IMR-90 (cell line): ENCODE measurements at regions not wholly inside any gene's neighbourhood (a gene's known extent, or its start where the extent isn't known, plus 50 kb on each side); places are given as distances from the start of the nearest gene placed in this dataset.

Source experiments
- ATAC-seq: fragments of 200-7000 bp; cut with Tn5 transposase; 2 replicates; pipeline ENCODE4 v1.9.1; 2020; ENCODE audit warnings: low read depth, mild to moderate bottlenecking, moderate library complexity
- BruUV-seq: library from RNA; stranded (reverse); fragments of 400-500 nt; replicated peaks from 2 replicates; lab custom pipeline; 2021; lab: Mats Ljungman, UMichigan
- CTCF ChIA-PET: fragments of 300-600 bp; formaldehyde crosslinking; extraction: SDS; loops from one replicate; lab custom pipeline; 2021; ENCODE audit warnings: antibody characterized with exemption; lab: Yijun Ruan, JAX
- POLR2A ChIA-PET: fragments of 300-600 bp; sonication (Branson Sonifier 250); formaldehyde crosslinking; loops from one replicate; lab custom pipeline; 2022; ENCODE audit warnings: antibody characterized with exemption; ENCODE audit not compliant: unreplicated experiment; lab: Charles Lee
- DNase-seq: peaks from one replicate; pipeline ENCODE4 v3.0.0; 2013
- H2AFZ ChIP-seq: replicated peaks from 2 replicates; pipeline ENCODE3; 2013; ENCODE audit warnings: low read length, mild to moderate bottlenecking; ENCODE audit not compliant: poor library complexity
- H2AK5ac ChIP-seq: 2 replicates; pipeline ENCODE4 v1.6.1; 2013; ENCODE audit warnings: low read depth, low read length, inconsistent platforms
- H2AK9ac ChIP-seq: replicated peaks from 2 replicates; pipeline ENCODE3; 2013; ENCODE audit warnings: mild to moderate bottlenecking, low read depth, low read length, moderate library complexity; ENCODE audit not compliant: poor library complexity
- H2BK120ac ChIP-seq: 2 replicates; pipeline ENCODE4 v1.6.1; 2013; ENCODE audit warnings: low read depth, low read length, inconsistent platforms
- H2BK15ac ChIP-seq: 3 replicates; pipeline ENCODE4 v1.6.1; 2013; ENCODE audit warnings: low read depth, low read length, inconsistent platforms
- H2BK20ac ChIP-seq: 2 replicates; pipeline ENCODE4 v1.6.1; 2013; ENCODE audit warnings: low read depth, mild to moderate bottlenecking, inconsistent platforms, low read length, moderate library complexity
- H2BK5ac ChIP-seq: 2 replicates; pipeline ENCODE4 v1.6.1; 2013; ENCODE audit warnings: mild to moderate bottlenecking, low read depth, low read length, inconsistent platforms; ENCODE audit not compliant: poor library complexity, severe bottlenecking
- H3K14ac ChIP-seq: replicated peaks from 2 replicates; pipeline ENCODE4 v1.6.1; 2013; ENCODE audit warnings: low read depth, low read length, inconsistent platforms
- H3K18ac ChIP-seq: 2 replicates; pipeline ENCODE4 v1.6.1; 2013; ENCODE audit warnings: low read depth, low read length, control low read depth
- H3K23ac ChIP-seq: 2 replicates; pipeline ENCODE4 v1.6.1; 2013; ENCODE audit warnings: low read depth, low read length, inconsistent platforms
- H3K27ac ChIP-seq: 2 replicates; pipeline ENCODE4 v1.5.1; 2013; ENCODE audit warnings: mild to moderate bottlenecking, control low read depth, low read length; ENCODE audit not compliant: insufficient read depth
- H3K27me3 ChIP-seq: 2 replicates; pipeline ENCODE4 v1.6.1; 2013; ENCODE audit warnings: low read length; ENCODE audit not compliant: control insufficient read depth, insufficient read depth
- H3K36me3 ChIP-seq: 2 replicates; pipeline ENCODE4 v1.6.1; 2013; ENCODE audit warnings: low read length, mixed read lengths; ENCODE audit not compliant: control insufficient read depth, insufficient read depth
- H3K4ac ChIP-seq: 2 replicates; pipeline ENCODE4 v1.6.1; 2013; ENCODE audit warnings: low read depth, low read length, inconsistent platforms
- H3K4me1 ChIP-seq: 2 replicates; pipeline ENCODE4 v1.6.1; 2013; ENCODE audit warnings: low read length, mixed read lengths; ENCODE audit not compliant: control insufficient read depth, insufficient read depth
- H3K4me2 ChIP-seq: 2 replicates; pipeline ENCODE4 v1.6.1; 2013; ENCODE audit warnings: low read depth, mild to moderate bottlenecking, control low read depth, low read length, moderate library complexity
- H3K4me3 ChIP-seq: 2 replicates; pipeline ENCODE4 v1.5.1; 2013; ENCODE audit warnings: low read depth, mild to moderate bottlenecking, control low read depth, low read length, moderate library complexity; ENCODE audit not compliant: insufficient read depth
- H3K56ac ChIP-seq: 2 replicates; pipeline ENCODE4 v1.6.1; 2013; ENCODE audit warnings: low read length, inconsistent platforms; ENCODE audit not compliant: insufficient read depth; ENCODE audit errors: extremely low read depth
- H3K79me1 ChIP-seq, 2 experiments: 2 replicates each; pipeline ENCODE4 v1.6.1; 2013; ENCODE audit warnings: low read length in 2 of 2, inconsistent platforms in 1 of 2, low read depth in 1 of 2
- H3K9ac ChIP-seq: 2 replicates; pipeline ENCODE4 v1.6.1; 2013; ENCODE audit warnings: low read depth, low read length, control low read depth
- H3K9me1 ChIP-seq: 2 replicates; pipeline ENCODE4 v1.6.1; 2013; ENCODE audit warnings: low read length, inconsistent platforms; ENCODE audit not compliant: insufficient read depth
- H3K9me3 ChIP-seq: 2 replicates; pipeline ENCODE4 v1.6.1; 2013; ENCODE audit warnings: low read length; ENCODE audit not compliant: control insufficient read depth, insufficient read depth
- H4K20me1 ChIP-seq: 2 replicates; pipeline ENCODE4 v1.6.1; 2013; ENCODE audit warnings: low read length, inconsistent platforms; ENCODE audit not compliant: insufficient read depth
- H4K5ac ChIP-seq: 2 replicates; pipeline ENCODE4 v1.6.1; 2013; ENCODE audit warnings: mild to moderate bottlenecking, low read depth, low read length, control low read depth
- H4K8ac ChIP-seq, 2 experiments: 2 replicates each; pipeline ENCODE4 v1.6.1; 2013; ENCODE audit warnings: low read depth in 2 of 2, low read length in 2 of 2, control low read depth in 1 of 2, inconsistent platforms in 1 of 2
- H4K91ac ChIP-seq: 2 replicates; pipeline ENCODE4 v1.6.1; 2013; ENCODE audit warnings: low read depth, low read length, inconsistent platforms; ENCODE audit not compliant: insufficient read depth
- BHLHE40 ChIP-seq: fragments of 150-350 bp; IDR thresholded peaks from 2 replicates; pipeline ENCODE4 v1.6.1; 2016; ENCODE audit warnings: mild to moderate bottlenecking, low read depth, low read length
- CEBPB ChIP-seq: IDR thresholded peaks from 2 replicates; pipeline ENCODE4 v1.6.1; 2012; ENCODE audit warnings: low read depth, low read length, improper control_type of control experiment
- CHD1 ChIP-seq: IDR thresholded peaks from 2 replicates; pipeline ENCODE4 v1.6.1; 2012; ENCODE audit warnings: low read depth, low read length, improper control_type of control experiment
- CTCF ChIP-seq: conservative IDR thresholded peaks from 2 replicates; pipeline ENCODE4 v1.5.1; 2012; ENCODE audit warnings: mild to moderate bottlenecking, low read depth, low read length, improper control_type of control experiment
- ELK1 ChIP-seq: fragments of 150-350 bp; IDR thresholded peaks from 2 replicates; pipeline ENCODE4 v1.6.1; 2016; ENCODE audit warnings: low read depth, mild to moderate bottlenecking, low read length, moderate library complexity, borderline replicate concordance
- MAFK ChIP-seq: IDR thresholded peaks from 2 replicates; pipeline ENCODE4 v1.6.1; 2012; ENCODE audit warnings: low read depth, low read length, improper control_type of control experiment
- MXI1 ChIP-seq: IDR thresholded peaks from 2 replicates; pipeline ENCODE4 v1.6.1; 2012; ENCODE audit warnings: low read depth, mild to moderate bottlenecking, low read length, moderate library complexity, borderline replicate concordance
- NFE2L2 ChIP-seq: fragments of 150-350 bp; IDR thresholded peaks from 2 replicates; pipeline ENCODE4 v1.6.1; 2016; ENCODE audit warnings: low read depth, mild to moderate bottlenecking, low read length
- POLR2A ChIP-seq: IDR thresholded peaks from 2 replicates; pipeline ENCODE4 v1.6.1; 2012; ENCODE audit warnings: mild to moderate bottlenecking, low read depth, low read length
- RAD21 ChIP-seq: IDR thresholded peaks from 2 replicates; pipeline ENCODE4 v1.6.1; 2012; ENCODE audit warnings: low read length, improper control_type of control experiment
- RCOR1 ChIP-seq: IDR thresholded peaks from 2 replicates; pipeline ENCODE4 v1.6.1; 2012; ENCODE audit warnings: mild to moderate bottlenecking, low read length, improper control_type of control experiment; ENCODE audit not compliant: insufficient replicate concordance
- RFX5 ChIP-seq: IDR thresholded peaks from 2 replicates; pipeline ENCODE4 v1.8.0; 2012; ENCODE audit warnings: low read depth, mild to moderate bottlenecking, low read length, moderate library complexity
- SMC3 ChIP-seq: fragments of 150-350 bp; IDR thresholded peaks from 2 replicates; pipeline ENCODE4 v1.6.1; 2016; ENCODE audit warnings: low read depth, mild to moderate bottlenecking, antibody characterized with exemption, low read length, moderate library complexity
- USF2 ChIP-seq: fragments of 150-350 bp; IDR thresholded peaks from 2 replicates; pipeline ENCODE4 v1.6.1; 2017; ENCODE audit warnings: mild to moderate bottlenecking, antibody characterized with exemption, low read length, low read depth
- WGBS, 2 experiments: methylation state at CpG; one replicate each; pipeline versions ENCODE4 v1.1.5 to v1.1.7; 2013; ENCODE audit warnings: missing lambda C conversion rate in 2 of 2; ENCODE audit not compliant: insufficient read length in 1 of 2; ENCODE audit errors: extremely low coverage in 2 of 2; 5-methylcytosine and 5-hydroxymethylcytosine counted together
- dilution Hi-C: fragments of 300-500 bp; cut with HindIII; formaldehyde crosslinking; loops from one replicate; pipeline ENCODE4 v1.14.3; 2018; ENCODE audit warnings: low sequenced_read_pairs; ENCODE audit not compliant: unreplicated experiment
- in situ Hi-C: fragments of 300-500 bp; cut with MboI; formaldehyde crosslinking; loops from 3 replicates; pipeline ENCODE4 v1.14.3; 2019; ENCODE audit warnings: low sequenced_read_pairs, inconsistent platforms, mixed read lengths
- intact Hi-C: fragments of 100-400 bp; cut with micrococcal nuclease; formaldehyde crosslinking; loops from 2 replicates; pipeline ENCODE4 v1.10.0; 2022

- POLR2A ChIA-PET, result no interaction called here
- Histone ChIP-seq H3K36me3 (no peaks in the 10 kb centered on the region), H2AFZ (no peak overlapping the region), H3K9me1 (peaks cover 10% of the 10 kb centered on the region), H4K8ac (no peak overlapping the region), H2BK120ac (no peak overlapping the region), H2BK15ac (no peak overlapping the region), H3K18ac (no peak overlapping the region), H3K9me3 (no peaks in the 10 kb centered on the region), H4K20me1 (no peaks in the 10 kb centered on the region), H3K4ac (no peak overlapping the region), H2AK5ac (no peak overlapping the region), H3K27ac (no peak overlapping the region), H4K91ac (no peak overlapping the region), H3K23ac (no peak overlapping the region), H3K4me2 (no peak overlapping the region), H3K14ac (0 out of 2 replicates have a peak overlapping the region, but pooled peaks have one; percentile 9), H3K27me3 (no peaks in the 10 kb centered on the region; the same call in 1 of the 2 replicates), H3K4me3 (no peak overlapping the region), H3K4me1 (peaks cover 5% of the 10 kb centered on the region; the same call in 1 of the 2 replicates), H2AK9ac (no peak overlapping the region), H2BK20ac (no peak overlapping the region), H3K56ac (no peak overlapping the region), H2BK5ac (no peak overlapping the region), H3K79me1 (no peaks in the 10 kb centered on the region), H4K5ac (no peak overlapping the region), H3K9ac (no peak overlapping the region)
- CTCF ChIA-PET, result interaction anchor here (0.6 kb wide), 1 partner anchor 433 kb away, joined by 3 read pairs; no protein-coding TSS in a partner anchor
- dilution Hi-C loops (no loop called here), intact Hi-C loops (no loop called here), in situ Hi-C loops (no loop called here)
- TF ChIP-seq CHD1 (no peak), POLR2A (no peak), MAFK (no peak), RCOR1 (no peak), RFX5 (no peak), RAD21 (no peak), SMC3 (no peak), BHLHE40 (no peak), NFE2L2 (no peak), USF2 (no peak), ELK1 (no peak), CTCF (no peak), MXI1 (no peak), CEBPB (no peak)
- no CpG with 5 or more reads among the region's 3 CpGs for WGBS, 2 experiments
- no TSS peak for BruUV-seq
- no peak for ATAC-seq
- no peak for DNase-seq
Measured at GRCh38 chr1:56357927-56358690, 221.3 kb downstream of the PLPP3 start.
